ENCODE measurements at regions not wholly inside any gene's neighbourhood (a gene's known extent, or its start where the extent isn't known, plus 50 kb on each side); places are given as distances from the start of the nearest gene placed in this dataset.
"Not testable (repeated sequence)": the region's sequence is repeated elsewhere in the genome, so short reads cannot be mapped to it uniquely, and the experiment has no call there.

- no peak for ATAC-seq (ENCODE audit: low FRiP score)
- no peaks in the 10 kb centered on the region for H3K4me1 ChIP-seq (ENCODE audit: control insufficient read depth in 1 of 2, insufficient read depth in 2 of 2, low read length in 2 of 2)
- intact Hi-C loops (cut with DNase I), result no loop called here
Measured at GRCh38 chr7:156577645-156578577, 62.7 kb upstream of the RNF32 start.

DNA sequence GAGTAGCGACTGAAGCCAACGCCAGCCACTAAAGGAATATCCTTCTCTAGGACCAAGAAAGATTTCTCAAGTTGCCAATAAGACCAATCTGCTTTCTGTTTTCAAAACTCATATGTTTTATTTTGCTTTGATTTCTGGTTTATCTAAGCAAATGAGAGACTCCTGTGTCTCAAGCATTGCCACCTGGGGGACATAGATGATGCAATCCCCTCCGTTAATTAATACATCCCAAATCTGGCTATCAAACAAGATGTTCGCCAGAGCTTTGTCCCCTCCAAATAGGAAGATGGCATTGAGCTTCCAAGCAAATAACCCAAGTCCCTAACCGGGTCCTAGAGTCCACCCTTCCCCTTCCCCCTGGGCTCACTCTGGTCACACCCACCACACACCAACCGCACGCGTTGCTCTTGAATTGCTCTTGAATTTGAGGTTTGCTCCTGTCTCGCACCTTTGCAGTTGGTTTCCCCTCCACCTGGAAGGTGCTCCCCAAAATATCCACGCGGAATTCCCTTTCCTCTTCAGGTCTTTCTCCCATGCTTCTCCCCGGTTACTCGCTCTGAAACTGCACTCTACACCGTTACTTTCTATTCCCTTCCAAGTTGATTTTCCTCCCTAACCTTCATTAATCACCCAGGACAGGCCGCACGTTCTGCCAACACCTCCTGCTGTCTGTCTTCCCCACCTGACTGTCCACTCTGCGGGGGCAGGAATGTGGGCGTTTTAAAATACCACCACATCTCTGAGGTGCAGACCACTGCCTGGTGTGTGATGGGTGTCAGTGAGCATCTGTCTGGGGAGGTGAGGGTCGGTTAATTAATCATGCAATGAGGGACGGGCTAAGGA lies 64.1 kb upstream of the RNF32 start:
- 58 to 59% methylated on average over 20 of the region's 20 CpGs for WGBS, 2 donors
- H3K9me3 ChIP-seq (ENCODE audit: control insufficient read depth, low read length), result no peaks in the 10 kb centered on the region
- no peaks in the 10 kb centered on the region for H3K4me1 ChIP-seq (ENCODE audit: control insufficient read depth in 1 of 2, insufficient read depth in 2 of 2, low read length in 2 of 2)
- no peak overlapping the region for H3K27ac ChIP-seq (ENCODE audit: low read depth in 1 of 2, low read length in 2 of 2)
- intact Hi-C loops (cut with DNase I), result no loop called here
- DNase-seq (no peak), ATAC-seq (ENCODE audit: low FRiP score) (no peak)
- no peak overlapping the region for H3K4me3 ChIP-seq (ENCODE audit: low read length in 2 of 2)
- H3K36me3 ChIP-seq (ENCODE audit: control insufficient read depth in 1 of 2, insufficient read depth in 2 of 2, low read length in 1 of 2), result no peaks in the 10 kb centered on the region
- no peaks in the 10 kb centered on the region for H3K27me3 ChIP-seq (ENCODE audit: control insufficient read depth in 1 of 2, insufficient read depth in 2 of 2, low read length in 1 of 2)

More at GRCh38 chr7:156577645-156578577, 62.7 kb upstream of the RNF32 start:
- H3K27me3 ChIP-seq (ENCODE audit: control insufficient read depth in 1 of 2, insufficient read depth in 2 of 2, low read length in 1 of 2), result no peaks in the 10 kb centered on the region
- WGBS, 2 donors, result 84 to 87% methylated on average over 15 of the region's 15 CpGs
- no peaks in the 10 kb centered on the region for H3K36me3 ChIP-seq (ENCODE audit: control insufficient read depth in 1 of 2, insufficient read depth in 2 of 2, low read length in 1 of 2)
- no peaks in the 10 kb centered on the region for H3K9me3 ChIP-seq (ENCODE audit: control insufficient read depth, low read length)
- no peak overlapping the region for H3K27ac ChIP-seq (ENCODE audit: low read depth in 1 of 2, low read length in 2 of 2)
- H3K4me3 ChIP-seq (ENCODE audit: low read length in 2 of 2), result no peak overlapping the region
- DNase-seq, result no peak

DNA sequence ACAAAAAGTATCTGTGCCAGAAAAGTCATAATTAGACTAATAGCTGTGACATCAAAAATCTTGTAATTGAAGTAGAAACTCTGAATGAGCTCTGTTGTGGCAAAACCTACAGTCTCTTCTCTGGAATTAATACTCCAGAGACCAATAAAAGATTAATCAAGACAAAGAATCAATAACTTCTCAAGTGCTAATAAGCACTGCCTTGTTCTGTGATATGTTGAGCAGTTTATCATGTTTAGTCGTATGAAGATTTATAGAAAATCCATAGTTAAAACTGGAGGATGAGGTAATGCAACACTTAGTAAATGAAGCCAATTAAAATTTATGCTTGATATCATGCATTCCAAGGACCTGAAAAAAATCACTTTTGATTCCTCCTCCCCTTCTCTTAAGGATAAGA lies 72.3 kb upstream of the RNF32 start:
- Histone ChIP-seq H3K4me1 (ENCODE audit: control insufficient read depth in 1 of 2, insufficient read depth in 2 of 2, low read length in 2 of 2) (no peaks in the 10 kb centered on the region), H3K27me3 (ENCODE audit: control insufficient read depth in 1 of 2, insufficient read depth in 2 of 2, low read length in 1 of 2) (no peaks in the 10 kb centered on the region), H3K36me3 (ENCODE audit: control insufficient read depth in 1 of 2, insufficient read depth in 2 of 2, low read length in 1 of 2) (no peaks in the 10 kb centered on the region), H3K4me3 (ENCODE audit: low read length in 2 of 2) (no peak overlapping the region), H3K27ac (ENCODE audit: low read depth in 1 of 2, low read length in 2 of 2) (no peak overlapping the region), H3K9me3 (ENCODE audit: control insufficient read depth, low read length) (no peaks in the 10 kb centered on the region)
- WGBS, 2 donors, result 76 to 78% methylated on average over 1 of the region's 1 CpG
- intact Hi-C loops (cut with DNase I), result no loop called here
- DNase-seq (no peak), ATAC-seq (ENCODE audit: low FRiP score) (no peak)

DNA sequence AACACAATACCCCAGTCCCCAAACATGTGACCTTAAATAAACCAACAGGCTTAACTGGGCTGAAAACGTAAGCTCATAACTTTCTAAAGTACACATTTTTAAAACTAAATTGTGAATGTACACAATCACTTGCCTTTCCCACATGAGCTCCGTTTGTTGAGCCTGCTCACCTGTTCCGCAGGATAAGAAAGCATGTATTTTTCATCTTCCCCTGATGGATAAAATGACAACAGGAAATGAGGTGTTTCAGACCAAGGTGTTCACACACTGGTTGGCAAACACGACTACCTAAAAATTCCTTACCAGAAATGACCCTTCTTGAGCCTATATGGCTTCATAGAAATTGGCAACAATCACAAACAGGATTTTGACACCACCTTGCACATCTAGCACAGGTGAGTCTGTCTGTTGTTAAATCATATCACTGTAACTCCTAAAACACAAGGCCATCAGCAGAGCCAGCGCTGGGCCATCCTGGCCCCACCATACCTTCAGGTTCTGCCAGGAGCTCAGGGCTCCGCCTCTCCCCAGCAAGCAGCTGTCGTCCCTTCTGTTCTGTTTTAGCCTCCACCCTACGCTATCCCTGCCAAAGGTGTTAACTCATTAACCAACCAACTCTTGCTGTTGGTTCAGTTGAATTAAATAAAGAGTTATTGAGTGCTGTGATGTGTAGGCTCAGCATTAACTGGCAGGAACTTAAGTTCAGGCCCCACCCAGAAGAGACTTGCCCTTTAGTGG lies 73.6 kb upstream of the RNF32 start:
- WGBS, 2 donors, result 67 to 68% methylated on average over 8 of the region's 8 CpGs
- H3K27me3 ChIP-seq (ENCODE audit: control insufficient read depth in 1 of 2, insufficient read depth in 2 of 2, low read length in 1 of 2), result no peaks in the 10 kb centered on the region
- intact Hi-C loops (cut with DNase I), result no loop called here

DNA sequence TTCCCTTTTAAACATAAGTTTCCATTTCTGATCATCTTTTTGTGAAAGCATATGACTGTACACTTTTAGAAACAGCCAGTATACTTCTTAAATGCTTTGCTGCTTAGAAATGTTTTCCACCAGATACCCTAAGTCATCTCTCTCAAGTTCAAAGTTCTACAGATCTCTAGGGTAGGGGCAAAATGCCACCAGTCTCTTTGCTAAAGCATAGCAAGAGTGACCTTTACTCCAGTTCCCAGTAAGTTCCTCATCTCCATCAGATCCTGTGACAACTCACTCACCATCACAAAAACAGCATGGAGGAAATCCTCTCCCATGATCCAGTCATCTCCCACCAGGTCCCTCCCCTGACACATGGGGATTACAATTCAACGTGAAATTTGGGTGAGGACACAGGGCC lies 75.6 kb upstream of the RNF32 start:
- H3K4me3 ChIP-seq (ENCODE audit: low read length in 2 of 2); H3K4me1 ChIP-seq (ENCODE audit: control insufficient read depth in 1 of 2, insufficient read depth in 2 of 2, low read length in 2 of 2); H3K27me3 ChIP-seq (ENCODE audit: control insufficient read depth in 1 of 2, insufficient read depth in 2 of 2, low read length in 1 of 2); intact Hi-C loops (cut with DNase I); H3K36me3 ChIP-seq (ENCODE audit: control insufficient read depth in 1 of 2, insufficient read depth in 2 of 2, low read length in 1 of 2); DNase-seq; H3K27ac ChIP-seq (ENCODE audit: low read depth in 1 of 2, low read length in 2 of 2); ATAC-seq (ENCODE audit: low FRiP score); H3K9me3 ChIP-seq (ENCODE audit: control insufficient read depth, low read length): not testable (repeated sequence)
- WGBS, 2 donors, result 76 to 84% methylated on average over 1 of the region's 1 CpG

More for the DNA sequence above, 73.6 kb upstream of the RNF32 start:
- no peaks in the 10 kb centered on the region for H3K4me1 ChIP-seq (ENCODE audit: control insufficient read depth in 1 of 2, insufficient read depth in 2 of 2, low read length in 2 of 2)
- H3K4me3 ChIP-seq (ENCODE audit: low read length in 2 of 2), result no peak overlapping the region
- ATAC-seq (ENCODE audit: low FRiP score) (no peak), DNase-seq (no peak)
- no peak overlapping the region for H3K27ac ChIP-seq (ENCODE audit: low read depth in 1 of 2, low read length in 2 of 2)
- no peaks in the 10 kb centered on the region for H3K36me3 ChIP-seq (ENCODE audit: control insufficient read depth in 1 of 2, insufficient read depth in 2 of 2, low read length in 1 of 2)
- H3K9me3 ChIP-seq (ENCODE audit: control insufficient read depth, low read length), result no peaks in the 10 kb centered on the region

GRCh38 chr7:156560696-156561095 lies 79.9 kb upstream of the RNF32 start:
- Histone ChIP-seq H3K4me1 (ENCODE audit: control insufficient read depth in 1 of 2, insufficient read depth in 2 of 2, low read length in 2 of 2) (no peaks in the 10 kb centered on the region), H3K27ac (ENCODE audit: low read depth in 1 of 2, low read length in 2 of 2) (no peak overlapping the region), H3K4me3 (ENCODE audit: low read length in 2 of 2) (no peak overlapping the region), H3K9me3 (ENCODE audit: control insufficient read depth, low read length) (no peaks in the 10 kb centered on the region), H3K36me3 (ENCODE audit: control insufficient read depth in 1 of 2, insufficient read depth in 2 of 2, low read length in 1 of 2) (no peaks in the 10 kb centered on the region), H3K27me3 (ENCODE audit: control insufficient read depth in 1 of 2, insufficient read depth in 2 of 2, low read length in 1 of 2) (no peaks in the 10 kb centered on the region)
- DNase-seq (no peak), ATAC-seq (ENCODE audit: low FRiP score) (no peak)
- intact Hi-C loops (cut with DNase I), result no loop called here
- WGBS, 2 donors, result 38 to 43% methylated on average over 6 of the region's 6 CpGs

DNA sequence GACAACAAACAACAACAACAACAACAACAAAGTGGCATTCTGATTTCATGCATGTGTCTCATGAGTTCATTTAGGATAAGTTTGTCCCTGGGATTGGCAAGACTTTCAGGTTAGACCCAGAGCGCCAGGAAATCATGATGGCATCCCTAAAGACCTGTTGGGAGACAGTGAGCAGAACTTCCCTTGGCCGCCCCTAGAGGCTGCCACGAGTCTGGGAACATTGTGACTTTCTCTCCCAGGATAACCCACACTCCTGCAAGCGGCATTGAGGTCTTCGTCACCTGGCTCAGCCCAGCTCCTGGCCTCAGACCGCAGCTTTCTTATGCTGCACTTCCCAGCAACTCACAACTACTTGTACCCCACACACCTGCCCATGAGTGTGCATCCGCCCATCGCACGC lies 80.5 kb upstream of the RNF32 start:
- ATAC-seq (ENCODE audit: low FRiP score), result no peak

GRCh38 chr7:156559001-156559400 lies 81.6 kb upstream of the RNF32 start:
- H3K36me3 ChIP-seq (ENCODE audit: control insufficient read depth in 1 of 2, insufficient read depth in 2 of 2, low read length in 1 of 2), result no peaks in the 10 kb centered on the region
- WGBS, 2 donors, result 93 to 95% methylated on average over 9 of the region's 9 CpGs
- DNase-seq, result no peak
- intact Hi-C loops (cut with DNase I), result no loop called here
- no peaks in the 10 kb centered on the region for H3K9me3 ChIP-seq (ENCODE audit: control insufficient read depth, low read length)
- no peak overlapping the region for H3K27ac ChIP-seq (ENCODE audit: low read depth in 1 of 2, low read length in 2 of 2)
- no peak for ATAC-seq (ENCODE audit: low FRiP score)
- H3K4me3 ChIP-seq (ENCODE audit: low read length in 2 of 2), result no peak overlapping the region
- no peaks in the 10 kb centered on the region for H3K4me1 ChIP-seq (ENCODE audit: control insufficient read depth in 1 of 2, insufficient read depth in 2 of 2, low read length in 2 of 2)
- H3K27me3 ChIP-seq (ENCODE audit: control insufficient read depth in 1 of 2, insufficient read depth in 2 of 2, low read length in 1 of 2), result no peaks in the 10 kb centered on the region

More for the DNA sequence above, 80.5 kb upstream of the RNF32 start:
- WGBS, 2 donors, result 73 to 77% methylated on average over 9 of the region's 9 CpGs
- no peaks in the 10 kb centered on the region for H3K4me1 ChIP-seq (ENCODE audit: control insufficient read depth in 1 of 2, insufficient read depth in 2 of 2, low read length in 2 of 2)
- intact Hi-C loops (cut with DNase I), result no loop called here
- no peak overlapping the region for H3K4me3 ChIP-seq (ENCODE audit: low read length in 2 of 2)
- H3K36me3 ChIP-seq (ENCODE audit: control insufficient read depth in 1 of 2, insufficient read depth in 2 of 2, low read length in 1 of 2), result no peaks in the 10 kb centered on the region
- no peaks in the 10 kb centered on the region for H3K27me3 ChIP-seq (ENCODE audit: control insufficient read depth in 1 of 2, insufficient read depth in 2 of 2, low read length in 1 of 2)
- no peak overlapping the region for H3K27ac ChIP-seq (ENCODE audit: low read depth in 1 of 2, low read length in 2 of 2)
- no peaks in the 10 kb centered on the region for H3K9me3 ChIP-seq (ENCODE audit: control insufficient read depth, low read length)
- no peak for DNase-seq
